Neural cell (in vitro differentiated cells): ENCODE measurements at regions not wholly inside any gene's neighbourhood (a gene's known extent, or its start where the extent isn't known, plus 50 kb on each side); places are given as distances from the start of the nearest gene placed in this dataset.

Experiments used
- MXI1 ChIP-seq: fragments of 450-650 bp; conservative IDR thresholded peaks from 2 replicates; pipeline ENCODE4 v1.6.1; 2014; ENCODE audit warnings: antibody characterized with exemption, mild to moderate bottlenecking; ENCODE audit not compliant: poor library complexity, severe bottlenecking
- POLR2AphosphoS5 ChIP-seq: IDR thresholded peaks from 2 replicates; pipeline ENCODE4 v1.6.1; 2012
- TAF1 ChIP-seq: IDR thresholded peaks from 2 replicates; pipeline ENCODE4 v1.6.1; 2012; ENCODE audit warnings: low read depth
- TF ChIP-seq, protein P1 (sequence below): fragments of 450-650 bp; IDR thresholded peaks from 2 replicates; pipeline ENCODE4 v1.5.1; 2014; ENCODE audit warnings: antibody characterized with exemption, mild to moderate bottlenecking, moderate library complexity; ENCODE audit not compliant: poor library complexity, severe bottlenecking

DNA sequence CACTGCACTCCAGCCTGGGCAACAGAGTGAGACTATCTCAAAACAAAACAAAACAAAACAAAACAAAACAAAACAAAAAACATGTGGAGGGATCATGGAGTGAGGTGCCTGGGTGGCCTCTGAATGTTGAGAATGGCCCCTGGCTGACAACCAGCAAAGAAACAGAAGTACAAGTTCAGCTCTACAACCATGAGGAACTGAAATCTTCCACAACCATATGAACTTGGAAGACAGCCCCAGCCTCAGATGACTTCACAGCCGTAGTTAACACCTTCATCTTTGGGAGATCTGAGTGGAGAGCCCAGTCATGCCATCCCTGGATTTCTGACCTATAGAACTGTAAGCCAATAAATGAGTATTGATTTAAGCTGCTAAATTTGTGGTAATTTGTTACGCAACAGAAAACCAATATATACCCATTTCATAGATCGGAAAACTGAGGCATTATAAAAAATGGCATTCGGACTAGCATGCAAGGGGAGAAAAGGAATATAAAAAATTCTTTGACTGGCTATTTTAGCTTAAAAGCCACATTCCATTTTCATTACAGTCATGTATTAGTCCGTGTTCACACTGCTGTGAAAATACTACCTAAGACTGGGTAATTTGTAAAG, 138.7 kb upstream of the RAPGEF2 start:
- no peak for TF ChIP-seq MXI1
- TF ChIP-seq, protein P1, sequence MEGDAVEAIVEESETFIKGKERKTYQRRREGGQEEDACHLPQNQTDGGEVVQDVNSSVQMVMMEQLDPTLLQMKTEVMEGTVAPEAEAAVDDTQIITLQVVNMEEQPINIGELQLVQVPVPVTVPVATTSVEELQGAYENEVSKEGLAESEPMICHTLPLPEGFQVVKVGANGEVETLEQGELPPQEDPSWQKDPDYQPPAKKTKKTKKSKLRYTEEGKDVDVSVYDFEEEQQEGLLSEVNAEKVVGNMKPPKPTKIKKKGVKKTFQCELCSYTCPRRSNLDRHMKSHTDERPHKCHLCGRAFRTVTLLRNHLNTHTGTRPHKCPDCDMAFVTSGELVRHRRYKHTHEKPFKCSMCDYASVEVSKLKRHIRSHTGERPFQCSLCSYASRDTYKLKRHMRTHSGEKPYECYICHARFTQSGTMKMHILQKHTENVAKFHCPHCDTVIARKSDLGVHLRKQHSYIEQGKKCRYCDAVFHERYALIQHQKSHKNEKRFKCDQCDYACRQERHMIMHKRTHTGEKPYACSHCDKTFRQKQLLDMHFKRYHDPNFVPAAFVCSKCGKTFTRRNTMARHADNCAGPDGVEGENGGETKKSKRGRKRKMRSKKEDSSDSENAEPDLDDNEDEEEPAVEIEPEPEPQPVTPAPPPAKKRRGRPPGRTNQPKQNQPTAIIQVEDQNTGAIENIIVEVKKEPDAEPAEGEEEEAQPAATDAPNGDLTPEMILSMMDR = no peak
- TF ChIP-seq POLR2AphosphoS5 = no peak
- no peak for TF ChIP-seq TAF1
